ENCODE measurements at regions not wholly inside any gene's neighbourhood (a gene's known extent, or its start where the extent isn't known, plus 50 kb on each side); places are given as distances from the start of the nearest gene placed in this dataset.

GRCh38 chr3:137134431-137134830, 176.6 kb downstream of the IL20RB start (continued):
- TF ChIP-seq ZNF671 (CRISPR knock-in tag; IDR thresholded peaks at IDR 0.05) (no peak), NFE2L1 (CRISPR knock-in tag; IDR thresholded peaks at IDR 0.05) (no peak), NFATC4 (CRISPR knock-in tag; IDR thresholded peaks at IDR 0.05) (no peak), SMAD4 (CRISPR knock-in tag; IDR thresholded peaks at IDR 0.05) (no peak), ZNF263 (CRISPR knock-in tag; IDR thresholded peaks at IDR 0.05; ENCODE audit: low read depth) (no peak), CBFB (CRISPR knock-in tag; IDR thresholded peaks at IDR 0.05; ENCODE audit: low read depth) (no peak), SMAD3 (CRISPR knock-in tag; IDR thresholded peaks at IDR 0.05; ENCODE audit: borderline replicate concordance) (no peak), E2F1 (CRISPR knock-in tag; IDR thresholded peaks at IDR 0.05) (no peak), AR (CRISPR knock-in tag; IDR thresholded peaks at IDR 0.05) (no peak), ZBTB43 (CRISPR knock-in tag; IDR thresholded peaks at IDR 0.05) (no peak), JAZF1 (CRISPR knock-in tag; IDR thresholded peaks at IDR 0.05) (no peak), ETV6 (CRISPR knock-in tag; IDR thresholded peaks at IDR 0.05) (no peak)

GRCh38 chr3:137148406-137148805, 190.6 kb downstream of the IL20RB start:
- TF ChIP-seq FOXP4 (CRISPR knock-in tag; IDR thresholded peaks at IDR 0.05) (no peak), NR2C2 (CRISPR knock-in tag; IDR thresholded peaks at IDR 0.05) (no peak), ZMAT4 (CRISPR knock-in tag; IDR thresholded peaks at IDR 0.05) (no peak), NR1H2 (CRISPR knock-in tag; IDR thresholded peaks at IDR 0.05) (no peak), TEAD1 (CRISPR knock-in tag; IDR thresholded peaks at IDR 0.05) (no peak), NFE2L1 (CRISPR knock-in tag; IDR thresholded peaks at IDR 0.05) (no peak), CREM (CRISPR knock-in tag; IDR thresholded peaks at IDR 0.05) (no peak), HMGA2 (CRISPR knock-in tag; IDR thresholded peaks at IDR 0.05) (no peak), USF1 (CRISPR knock-in tag; IDR thresholded peaks at IDR 0.05) (no peak), GRHL2 (CRISPR knock-in tag; IDR thresholded peaks at IDR 0.05; ENCODE audit: insufficient replicate concordance, severe bottlenecking) (no peak), ETV6 (CRISPR knock-in tag; IDR thresholded peaks at IDR 0.05) (no peak), AR (CRISPR knock-in tag; IDR thresholded peaks at IDR 0.05) (no peak), NFYB (CRISPR knock-in tag; conservative IDR thresholded peaks at IDR 0.05; ENCODE audit: low read depth) (no peak), ELF4 (CRISPR knock-in tag; IDR thresholded peaks at IDR 0.05; ENCODE audit: low read depth) (no peak), EMX1 (CRISPR knock-in tag; IDR thresholded peaks at IDR 0.05) (no peak), SOX15 (CRISPR knock-in tag; IDR thresholded peaks at IDR 0.05) (no peak), FOXJ3 (CRISPR knock-in tag; IDR thresholded peaks at IDR 0.05; ENCODE audit: borderline replicate concordance) (no peak), JAZF1 (CRISPR knock-in tag; IDR thresholded peaks at IDR 0.05) (no peak)
- ATAC-seq (peak; percentile 57), DNase-seq (ENCODE audit: low spot score) (no peak)
- Mint-ChIP-seq H3K9me3 (no peaks in the 10 kb centered on the region), H3K4me3 (no peak overlapping the region), H3K27me3 (ENCODE audit: low read depth) (no peaks in the 10 kb centered on the region), H3K36me3 (no peaks in the 10 kb centered on the region), H3K27ac (no peak overlapping the region), H3K4me1 (peaks cover 28% of the 10 kb centered on the region)
- ChIA-PET POLR2A (no interaction called here), CTCF (interaction anchor here (1.0 kb wide), 1 partner anchor 26 kb away, joined by 4 read pairs; no protein-coding TSS in a partner anchor)

All from WTC11 (cell line).